ENCODE measurements at regions not wholly inside any gene's neighbourhood (a gene's known extent, or its start where the extent isn't known, plus 50 kb on each side); places are given as distances from the start of the nearest gene placed in this dataset.

- no peak for TF ChIP-seq CTCF (IDR thresholded peaks at IDR 0.05)
These were observed 690.9 kb downstream of the ISL1 start for GRCh38 chr5:52073993-52074689.

- TF ChIP-seq CTCF (IDR thresholded peaks at IDR 0.05) = no peak
These were observed 694.9 kb downstream of the ISL1 start for GRCh38 chr5:52077941-52078815.

GRCh38 chr5:52107210-52107905 is 680.4 kb upstream of the ITGA1 start:
- no peak for TF ChIP-seq CTCF (IDR thresholded peaks at IDR 0.05)

- TF ChIP-seq CTCF (IDR thresholded peaks at IDR 0.05) = no peak
These were observed 667.9 kb upstream of the ITGA1 start for GRCh38 chr5:52119768-52120167.

GRCh38 chr5:52132053-52132452 is 655.7 kb upstream of the ITGA1 start:
- no peak for TF ChIP-seq CTCF (IDR thresholded peaks at IDR 0.05)

GRCh38 chr5:52134013-52134650 is 653.6 kb upstream of the ITGA1 start:
- no peak for TF ChIP-seq CTCF (IDR thresholded peaks at IDR 0.05)

Measured in LNCAP (cell line).